GM23248 (cell line): ENCODE measurements at regions not wholly inside any gene's neighbourhood (a gene's known extent, or its start where the extent isn't known, plus 50 kb on each side); places are given as distances from the start of the nearest gene placed in this dataset.

Experiments used
- DNase-seq: peaks from one replicate; pipeline ENCODE4 v3.0.0-alpha.2; 2015
- H2AFZ ChIP-seq: fragments of 200-600 bp; sonication (generic); 2 replicates; pipeline ENCODE4 v1.6.1; 2016; ENCODE audit warnings: antibody characterized with exemption
- H3F3A ChIP-seq: fragments of 200-600 bp; sonication (generic); 2 replicates; pipeline ENCODE4 v1.6.1; 2016; ENCODE audit warnings: mild to moderate bottlenecking, antibody characterized with exemption, mixed run types; ENCODE audit not compliant: insufficient read depth
- H3K27ac ChIP-seq: fragments of 200-600 bp; sonication (generic); 2 replicates; pipeline ENCODE4 v1.5.1; 2016; ENCODE audit warnings: mild to moderate bottlenecking
- H3K27me3 ChIP-seq: fragments of 200-600 bp; sonication (generic); replicated peaks from 2 replicates; pipeline ENCODE4 v1.6.1; 2016; ENCODE audit warnings: mild to moderate bottlenecking; ENCODE audit not compliant: insufficient read depth
- H3K36me3 ChIP-seq: fragments of 200-600 bp; sonication (generic); 2 replicates; pipeline ENCODE4 v1.6.1; 2016; ENCODE audit warnings: low read depth, mild to moderate bottlenecking
- H3K4me1 ChIP-seq: fragments of 200-600 bp; sonication (generic); 2 replicates; pipeline ENCODE4 v1.6.1; 2016; ENCODE audit warnings: mild to moderate bottlenecking; ENCODE audit not compliant: insufficient read depth
- H3K4me2 ChIP-seq: fragments of 200-600 bp; sonication (generic); one replicate; pipeline ENCODE4 v1.6.1; 2016; ENCODE audit warnings: mild to moderate bottlenecking; ENCODE audit not compliant: unreplicated experiment
- H3K4me3 ChIP-seq: fragments of 200-600 bp; sonication (generic); 2 replicates; pipeline ENCODE4 v1.5.1; 2016; ENCODE audit warnings: mild to moderate bottlenecking
- H3K79me2 ChIP-seq: fragments of 200-600 bp; sonication (generic); 2 replicates; pipeline ENCODE4 v1.6.1; 2016; ENCODE audit warnings: mild to moderate bottlenecking; ENCODE audit not compliant: insufficient read depth
- H3K9ac ChIP-seq: fragments of 200-600 bp; sonication (generic); 2 replicates; pipeline ENCODE4 v1.6.1; 2016; ENCODE audit warnings: mild to moderate bottlenecking
- H3K9me2 ChIP-seq: fragments of 200-600 bp; sonication (generic); 2 replicates; pipeline ENCODE4 v1.6.1; 2016; ENCODE audit warnings: mixed run types, mild to moderate bottlenecking, moderate library complexity; ENCODE audit not compliant: insufficient read depth
- H3K9me3 ChIP-seq: fragments of 200-600 bp; sonication (generic); one replicate; pipeline ENCODE4 v1.6.1; 2017; ENCODE audit warnings: low read depth
- H4K20me1 ChIP-seq: fragments of 200-600 bp; sonication (generic); 2 replicates; pipeline ENCODE4 v1.6.0; 2016; ENCODE audit not compliant: insufficient read depth
- EZH2 ChIP-seq: fragments of 200-600 bp; sonication (generic); IDR thresholded peaks from 2 replicates; pipeline ENCODE4 v1.6.1; 2018; ENCODE audit warnings: antibody characterized with exemption, mild to moderate bottlenecking; ENCODE audit not compliant: insufficient read depth, poor library complexity, severe bottlenecking
- EZH2phosphoT487 ChIP-seq: fragments of 200-600 bp; sonication (generic); IDR thresholded peaks from 2 replicates; pipeline ENCODE4 v1.6.1; 2018; ENCODE audit warnings: antibody characterized with exemption, moderate library complexity, mild to moderate bottlenecking, low read depth; ENCODE audit not compliant: insufficient read depth
- WGBS, 2 experiments: methylation state at CpG; one replicate each; pipeline ENCODE4 v1.1.6; 2015 to 2017; ENCODE audit warnings: low lambda C conversion rate in 2 of 2, low coverage in 1 of 2; ENCODE audit errors: missing lambda C conversion rate in 2 of 2; 5-methylcytosine and 5-hydroxymethylcytosine counted together
- in situ Hi-C: fragments of 300-500 bp; cut with MboI; formaldehyde crosslinking; loops from 2 replicates; pipeline ENCODE4 v1.15.0; 2020

GRCh38 chr1:239242404-239242803 is 144.0 kb upstream of the CHRM3 start:
- Histone ChIP-seq H3K4me3 (no peak overlapping the region), H3K9me2 (no peaks in the 10 kb centered on the region), H3K27me3 (no peaks in the 10 kb centered on the region), H3K36me3 (no peaks in the 10 kb centered on the region), H2AFZ (no peak overlapping the region), H3F3A (no peaks in the 10 kb centered on the region), H4K20me1 (no peaks in the 10 kb centered on the region), H3K4me2 (no peak overlapping the region), H3K9me3 (no peaks in the 10 kb centered on the region), H3K4me1 (no peaks in the 10 kb centered on the region), H3K27ac (no peak overlapping the region), H3K9ac (no peak overlapping the region), H3K79me2 (no peaks in the 10 kb centered on the region)
- in situ Hi-C loops: no loop called here
- no peak for TF ChIP-seq EZH2
- no peak for TF ChIP-seq EZH2phosphoT487
- no peak for DNase-seq

- Histone ChIP-seq H3K4me2 (no peak overlapping the region), H3K79me2 (no peaks in the 10 kb centered on the region), H3K9me3 (no peaks in the 10 kb centered on the region), H3K4me1 (no peaks in the 10 kb centered on the region), H3F3A (no peaks in the 10 kb centered on the region), H3K9me2 (no peaks in the 10 kb centered on the region), H3K36me3 (no peaks in the 10 kb centered on the region), H2AFZ (no peak overlapping the region), H3K27ac (no peak overlapping the region), H3K4me3 (no peak overlapping the region), H3K27me3 (no peaks in the 10 kb centered on the region), H4K20me1 (no peaks in the 10 kb centered on the region), H3K9ac (no peak overlapping the region)
- WGBS, 2 experiments: 15 to 25% methylated on average over 3 of the region's 3 CpGs
- DNase-seq: no peak
- in situ Hi-C loops: no loop called here
- TF ChIP-seq EZH2 (no peak), EZH2phosphoT487 (no peak)
These were observed 145.6 kb upstream of the CHRM3 start for GRCh38 chr1:239240736-239241135.

GRCh38 chr1:239239529-239239928 is 146.8 kb upstream of the CHRM3 start:
- TF ChIP-seq EZH2phosphoT487: no peak
- no peaks in the 10 kb centered on the region for H4K20me1 ChIP-seq
- H3F3A ChIP-seq: no peaks in the 10 kb centered on the region
- H3K9me3 ChIP-seq: no peaks in the 10 kb centered on the region
- H3K9ac ChIP-seq: no peak overlapping the region
- H3K4me1 ChIP-seq: no peaks in the 10 kb centered on the region
- H3K79me2 ChIP-seq: no peaks in the 10 kb centered on the region
- DNase-seq: no peak
- no peaks in the 10 kb centered on the region for H3K36me3 ChIP-seq
- H2AFZ ChIP-seq: no peak overlapping the region
- no peak overlapping the region for H3K4me2 ChIP-seq
- no peaks in the 10 kb centered on the region for H3K27me3 ChIP-seq
- in situ Hi-C loops: no loop called here
- H3K4me3 ChIP-seq: no peak overlapping the region
- no peak overlapping the region for H3K27ac ChIP-seq
- H3K9me2 ChIP-seq: no peaks in the 10 kb centered on the region

GRCh38 chr1:239237912-239238311 is 148.5 kb upstream of the CHRM3 start:
- Histone ChIP-seq H3K9ac (no peak overlapping the region), H4K20me1 (no peaks in the 10 kb centered on the region)
- WGBS, 2 experiments: 47% methylated on average over 9 of the region's 9 CpGs

GRCh38 chr1:239233626-239234025 is 152.7 kb upstream of the CHRM3 start:
- H3K36me3 ChIP-seq: no peaks in the 10 kb centered on the region
- H3K27me3 ChIP-seq: no peaks in the 10 kb centered on the region
- H3K79me2 ChIP-seq: no peaks in the 10 kb centered on the region
- no peak overlapping the region for H3K4me3 ChIP-seq
- no peaks in the 10 kb centered on the region for H3K4me1 ChIP-seq
- no peaks in the 10 kb centered on the region for H3K9me2 ChIP-seq
- 0 to 2% methylated on average over 2 of the region's 2 CpGs for WGBS, 2 experiments
- no peak for TF ChIP-seq EZH2phosphoT487
- TF ChIP-seq EZH2: no peak
- no peaks in the 10 kb centered on the region for H3F3A ChIP-seq
- H3K4me2 ChIP-seq: no peak overlapping the region
- H3K9ac ChIP-seq: no peak overlapping the region
- no peak overlapping the region for H3K27ac ChIP-seq
- H4K20me1 ChIP-seq: no peaks in the 10 kb centered on the region
- H2AFZ ChIP-seq: no peak overlapping the region
- in situ Hi-C loops: no loop called here
- no peaks in the 10 kb centered on the region for H3K9me3 ChIP-seq
- DNase-seq: no peak

More at GRCh38 chr1:239237912-239238311, 148.5 kb upstream of the CHRM3 start:
- in situ Hi-C loops: no loop called here
- no peaks in the 10 kb centered on the region for H3K79me2 ChIP-seq
- no peak for DNase-seq
- H3F3A ChIP-seq: no peaks in the 10 kb centered on the region
- H3K36me3 ChIP-seq: no peaks in the 10 kb centered on the region
- H3K27me3 ChIP-seq: no peaks in the 10 kb centered on the region
- no peaks in the 10 kb centered on the region for H3K9me2 ChIP-seq
- H2AFZ ChIP-seq: no peak overlapping the region
- H3K4me2 ChIP-seq: no peak overlapping the region
- no peaks in the 10 kb centered on the region for H3K4me1 ChIP-seq
- H3K9me3 ChIP-seq: no peaks in the 10 kb centered on the region
- TF ChIP-seq EZH2 (no peak), EZH2phosphoT487 (no peak)
- no peak overlapping the region for H3K4me3 ChIP-seq
- no peak overlapping the region for H3K27ac ChIP-seq
